ENCODE measurements at regions not wholly inside any gene's neighbourhood (a gene's known extent, or its start where the extent isn't known, plus 50 kb on each side); places are given as distances from the start of the nearest gene placed in this dataset.

DNA sequence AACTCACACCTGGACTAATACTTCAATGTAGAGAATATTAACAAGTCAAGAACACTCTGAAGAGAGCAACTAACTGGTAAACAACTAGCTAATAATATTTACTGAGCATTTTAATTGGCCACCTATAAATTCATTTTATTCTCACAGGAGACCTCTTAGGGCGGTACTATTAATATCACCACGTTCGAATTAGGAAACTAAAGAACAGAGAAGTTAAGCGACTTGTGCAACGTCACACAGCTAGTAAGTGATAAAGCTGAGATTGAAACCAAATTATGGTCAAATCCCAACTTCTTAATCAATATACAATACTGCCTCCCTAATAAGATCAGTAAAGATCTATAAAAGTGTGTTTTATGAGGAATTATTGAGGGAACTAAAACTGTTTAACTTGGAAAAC lies 1034.3 kb upstream of the POU3F3 start:
- CTCF ChIA-PET = no interaction called here
- H3K4me2 ChIP-seq = no peak overlapping the region
- TF ChIP-seq HOXA7 (CRISPR knock-in tag; IDR thresholded peaks at IDR 0.05) = no peak
- TF ChIP-seq, protein P1, sequence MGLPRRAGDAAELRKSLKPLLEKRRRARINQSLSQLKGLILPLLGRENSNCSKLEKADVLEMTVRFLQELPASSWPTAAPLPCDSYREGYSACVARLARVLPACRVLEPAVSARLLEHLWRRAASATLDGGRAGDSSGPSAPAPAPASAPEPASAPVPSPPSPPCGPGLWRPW (IDR thresholded peaks at IDR 0.05) = no peak
- TF ChIP-seq, protein P2, sequence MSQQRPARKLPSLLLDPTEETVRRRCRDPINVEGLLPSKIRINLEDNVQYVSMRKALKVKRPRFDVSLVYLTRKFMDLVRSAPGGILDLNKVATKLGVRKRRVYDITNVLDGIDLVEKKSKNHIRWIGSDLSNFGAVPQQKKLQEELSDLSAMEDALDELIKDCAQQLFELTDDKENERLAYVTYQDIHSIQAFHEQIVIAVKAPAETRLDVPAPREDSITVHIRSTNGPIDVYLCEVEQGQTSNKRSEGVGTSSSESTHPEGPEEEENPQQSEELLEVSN (IDR thresholded peaks at IDR 0.05; ENCODE audit: borderline replicate concordance, low read depth) = no peak
- TF ChIP-seq MYC (IDR thresholded peaks at IDR 0.05; ENCODE audit: borderline replicate concordance, low read length) = no peak
- TF ChIP-seq, protein P3, sequence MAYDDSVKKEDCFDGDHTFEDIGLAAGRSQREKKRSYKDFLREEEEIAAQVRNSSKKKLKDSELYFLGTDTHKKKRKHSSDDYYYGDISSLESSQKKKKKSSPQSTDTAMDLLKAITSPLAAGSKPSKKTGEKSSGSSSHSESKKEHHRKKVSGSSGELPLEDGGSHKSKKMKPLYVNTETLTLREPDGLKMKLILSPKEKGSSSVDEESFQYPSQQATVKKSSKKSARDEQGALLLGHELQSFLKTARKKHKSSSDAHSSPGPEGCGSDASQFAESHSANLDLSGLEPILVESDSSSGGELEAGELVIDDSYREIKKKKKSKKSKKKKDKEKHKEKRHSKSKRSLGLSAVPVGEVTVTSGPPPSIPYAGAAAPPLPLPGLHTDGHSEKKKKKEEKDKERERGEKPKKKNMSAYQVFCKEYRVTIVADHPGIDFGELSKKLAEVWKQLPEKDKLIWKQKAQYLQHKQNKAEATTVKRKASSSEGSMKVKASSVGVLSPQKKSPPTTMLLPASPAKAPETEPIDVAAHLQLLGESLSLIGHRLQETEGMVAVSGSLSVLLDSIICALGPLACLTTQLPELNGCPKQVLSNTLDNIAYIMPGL (CRISPR knock-in tag; IDR thresholded peaks at IDR 0.05; ENCODE audit: borderline replicate concordance) = no peak
- TF ChIP-seq, protein P4, sequence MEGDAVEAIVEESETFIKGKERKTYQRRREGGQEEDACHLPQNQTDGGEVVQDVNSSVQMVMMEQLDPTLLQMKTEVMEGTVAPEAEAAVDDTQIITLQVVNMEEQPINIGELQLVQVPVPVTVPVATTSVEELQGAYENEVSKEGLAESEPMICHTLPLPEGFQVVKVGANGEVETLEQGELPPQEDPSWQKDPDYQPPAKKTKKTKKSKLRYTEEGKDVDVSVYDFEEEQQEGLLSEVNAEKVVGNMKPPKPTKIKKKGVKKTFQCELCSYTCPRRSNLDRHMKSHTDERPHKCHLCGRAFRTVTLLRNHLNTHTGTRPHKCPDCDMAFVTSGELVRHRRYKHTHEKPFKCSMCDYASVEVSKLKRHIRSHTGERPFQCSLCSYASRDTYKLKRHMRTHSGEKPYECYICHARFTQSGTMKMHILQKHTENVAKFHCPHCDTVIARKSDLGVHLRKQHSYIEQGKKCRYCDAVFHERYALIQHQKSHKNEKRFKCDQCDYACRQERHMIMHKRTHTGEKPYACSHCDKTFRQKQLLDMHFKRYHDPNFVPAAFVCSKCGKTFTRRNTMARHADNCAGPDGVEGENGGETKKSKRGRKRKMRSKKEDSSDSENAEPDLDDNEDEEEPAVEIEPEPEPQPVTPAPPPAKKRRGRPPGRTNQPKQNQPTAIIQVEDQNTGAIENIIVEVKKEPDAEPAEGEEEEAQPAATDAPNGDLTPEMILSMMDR (IDR thresholded peaks at IDR 0.05) = no peak
- TF ChIP-seq HEYL (CRISPR knock-in tag; IDR thresholded peaks at IDR 0.05) = no peak
- no peak for TF ChIP-seq RCOR1 (IDR thresholded peaks at IDR 0.05; ENCODE audit: low read depth, low read length)
- TF ChIP-seq ZFP36 (IDR thresholded peaks at IDR 0.05; ENCODE audit: borderline replicate concordance, partially characterized antibody) = no peak
- TF ChIP-seq RNF2 (IDR thresholded peaks at IDR 0.05; ENCODE audit: borderline replicate concordance, low read depth) = no peak
- TF ChIP-seq RARB (CRISPR knock-in tag; IDR thresholded peaks at IDR 0.05) = no peak
- TF ChIP-seq, protein P5, sequence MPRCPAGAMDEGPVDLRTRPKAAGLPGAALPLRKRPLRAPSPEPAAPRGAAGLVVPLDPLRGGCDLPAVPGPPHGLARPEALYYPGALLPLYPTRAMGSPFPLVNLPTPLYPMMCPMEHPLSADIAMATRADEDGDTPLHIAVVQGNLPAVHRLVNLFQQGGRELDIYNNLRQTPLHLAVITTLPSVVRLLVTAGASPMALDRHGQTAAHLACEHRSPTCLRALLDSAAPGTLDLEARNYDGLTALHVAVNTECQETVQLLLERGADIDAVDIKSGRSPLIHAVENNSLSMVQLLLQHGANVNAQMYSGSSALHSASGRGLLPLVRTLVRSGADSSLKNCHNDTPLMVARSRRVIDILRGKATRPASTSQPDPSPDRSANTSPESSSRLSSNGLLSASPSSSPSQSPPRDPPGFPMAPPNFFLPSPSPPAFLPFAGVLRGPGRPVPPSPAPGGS (IDR thresholded peaks at IDR 0.05) = no peak
- TF ChIP-seq MAFK (IDR thresholded peaks at IDR 0.05; ENCODE audit: partially characterized antibody) = no peak
- TF ChIP-seq, protein P6, sequence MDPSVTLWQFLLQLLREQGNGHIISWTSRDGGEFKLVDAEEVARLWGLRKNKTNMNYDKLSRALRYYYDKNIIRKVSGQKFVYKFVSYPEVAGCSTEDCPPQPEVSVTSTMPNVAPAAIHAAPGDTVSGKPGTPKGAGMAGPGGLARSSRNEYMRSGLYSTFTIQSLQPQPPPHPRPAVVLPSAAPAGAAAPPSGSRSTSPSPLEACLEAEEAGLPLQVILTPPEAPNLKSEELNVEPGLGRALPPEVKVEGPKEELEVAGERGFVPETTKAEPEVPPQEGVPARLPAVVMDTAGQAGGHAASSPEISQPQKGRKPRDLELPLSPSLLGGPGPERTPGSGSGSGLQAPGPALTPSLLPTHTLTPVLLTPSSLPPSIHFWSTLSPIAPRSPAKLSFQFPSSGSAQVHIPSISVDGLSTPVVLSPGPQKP (IDR thresholded peaks at IDR 0.05; ENCODE audit: low read depth, low read length) = no peak
- TF ChIP-seq SREBF2 (IDR thresholded peaks at IDR 0.05) = no peak
- no peak for TF ChIP-seq RAD21 (conservative IDR thresholded peaks at IDR 0.05 in 1 of 2, IDR thresholded peaks at IDR 0.05 in 1 of 2)
- no peak overlapping the region for H3K4me3 ChIP-seq
- POLR2A ChIA-PET = no interaction called here
- 25% methylated on average over 5 of the region's 5 CpGs for WGBS (ENCODE audit: missing lambda C conversion rate)
- FAIRE-seq = no peak
- H3K4me1 ChIP-seq = no peaks in the 10 kb centered on the region
- H3K27ac ChIP-seq = no peak overlapping the region
- no peak for ATAC-seq
- H3K9me3 ChIP-seq = no peaks in the 10 kb centered on the region
- no peak for DNase-seq (ENCODE audit: low read depth in 1 of 2, low spot score in 1 of 2)

DNA sequence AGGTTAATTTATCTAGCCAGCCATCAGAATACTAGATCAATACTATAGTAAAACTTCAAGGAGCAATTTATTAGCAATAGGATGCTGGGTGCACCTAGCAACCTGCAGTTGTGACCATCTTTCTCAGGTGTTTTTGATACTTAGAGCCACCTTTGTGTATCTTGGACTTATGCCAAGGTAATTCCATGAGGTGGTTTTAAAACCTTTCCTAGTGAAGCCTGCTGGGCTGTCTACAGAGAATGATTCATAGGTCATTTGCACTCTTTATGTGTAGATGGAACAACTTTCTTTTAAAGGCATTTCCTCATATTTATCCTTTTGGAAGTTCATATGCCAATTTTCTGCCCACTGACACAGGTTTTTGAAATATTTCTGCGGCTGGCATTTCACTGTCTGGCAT lies 1030.1 kb upstream of the POU3F3 start:
- Histone ChIP-seq H3K4me2 (no peak overlapping the region), H3K27ac (no peak overlapping the region), H3K4me3 (no peak overlapping the region), H3K4me1 (no peaks in the 10 kb centered on the region), H3K9me3 (no peaks in the 10 kb centered on the region)
- POLR2A ChIA-PET = no interaction called here
- TF ChIP-seq HOXB5 (CRISPR knock-in tag; IDR thresholded peaks at IDR 0.05) = no peak
- TF ChIP-seq JUN (IDR thresholded peaks at IDR 0.05) = no peak
- no peak for TF ChIP-seq JUNB (IDR thresholded peaks at IDR 0.05)
- no peak for TF ChIP-seq EP300 (IDR thresholded peaks at IDR 0.05)
- no peak for TF ChIP-seq CBX8 (IDR thresholded peaks at IDR 0.05)
- TF ChIP-seq ESRRA (IDR thresholded peaks at IDR 0.05; ENCODE audit: borderline replicate concordance, low read length) = no peak
- TF ChIP-seq, protein P6 (IDR thresholded peaks at IDR 0.05; ENCODE audit: low read depth, low read length) = no peak
- no peak for TF ChIP-seq ZNF302 (CRISPR knock-in tag; IDR thresholded peaks at IDR 0.05)
- no peak for TF ChIP-seq MAZ (IDR thresholded peaks at IDR 0.05; ENCODE audit: borderline replicate concordance, low read depth, low read length)
- no peak for TF ChIP-seq SREBF2 (IDR thresholded peaks at IDR 0.05)
- TF ChIP-seq, protein P1 (IDR thresholded peaks at IDR 0.05) = no peak
- no peak for TF ChIP-seq HOXB13 (CRISPR knock-in tag; IDR thresholded peaks at IDR 0.05; ENCODE audit: low read depth)
- TF ChIP-seq TP53 (CRISPR knock-in tag; IDR thresholded peaks at IDR 0.05) = no peak
- TF ChIP-seq CHD4 (IDR thresholded peaks at IDR 0.05; ENCODE audit: borderline replicate concordance) = no peak
- TF ChIP-seq, protein P4 (IDR thresholded peaks at IDR 0.05) = no peak
- no peak for ATAC-seq
- FAIRE-seq = no peak
- CTCF ChIA-PET = no interaction called here
- WGBS (ENCODE audit: missing lambda C conversion rate) = 3% methylated on average over 1 of the region's 1 CpG
- DNase-seq (ENCODE audit: low read depth in 1 of 2, low spot score in 1 of 2) = no peak
